ENCODE measurements at regions not wholly inside any gene's neighbourhood (a gene's known extent, or its start where the extent isn't known, plus 50 kb on each side); places are given as distances from the start of the nearest gene placed in this dataset. TPM values are rescaled to one million over a fixed set of nuclear protein-coding genes. Genes with fewer than 3 reads are reported as not detected.

DNA sequence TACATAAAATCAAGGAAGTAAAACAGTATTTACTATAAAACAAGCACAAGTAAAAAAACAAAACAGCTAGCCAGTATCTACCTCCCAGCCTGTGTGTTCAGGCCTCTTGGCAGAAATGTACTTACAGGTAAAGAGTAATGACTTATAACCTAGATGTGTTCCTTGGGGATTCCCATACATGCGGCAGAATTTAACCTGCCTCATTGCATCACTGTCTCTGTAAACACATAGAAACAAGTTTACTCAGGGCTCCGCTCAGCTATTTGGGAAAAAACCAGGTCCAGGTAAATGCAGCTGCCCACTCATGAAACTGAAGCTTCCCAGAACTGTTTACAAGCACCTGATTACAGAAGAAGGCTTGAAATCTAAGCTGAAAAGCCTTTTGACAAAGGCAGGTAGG is 50.7 kb upstream of the SERP2 start:
- Histone ChIP-seq H3K36me3 (no peaks in the 10 kb centered on the region), H3K4me3 (no peak overlapping the region), H3K27ac (no peak overlapping the region), H3K9me3 (no peaks in the 10 kb centered on the region), H3K27me3 (no peaks in the 10 kb centered on the region), H3K4me1 (no peaks in the 10 kb centered on the region)
- TF ChIP-seq, protein P1, sequence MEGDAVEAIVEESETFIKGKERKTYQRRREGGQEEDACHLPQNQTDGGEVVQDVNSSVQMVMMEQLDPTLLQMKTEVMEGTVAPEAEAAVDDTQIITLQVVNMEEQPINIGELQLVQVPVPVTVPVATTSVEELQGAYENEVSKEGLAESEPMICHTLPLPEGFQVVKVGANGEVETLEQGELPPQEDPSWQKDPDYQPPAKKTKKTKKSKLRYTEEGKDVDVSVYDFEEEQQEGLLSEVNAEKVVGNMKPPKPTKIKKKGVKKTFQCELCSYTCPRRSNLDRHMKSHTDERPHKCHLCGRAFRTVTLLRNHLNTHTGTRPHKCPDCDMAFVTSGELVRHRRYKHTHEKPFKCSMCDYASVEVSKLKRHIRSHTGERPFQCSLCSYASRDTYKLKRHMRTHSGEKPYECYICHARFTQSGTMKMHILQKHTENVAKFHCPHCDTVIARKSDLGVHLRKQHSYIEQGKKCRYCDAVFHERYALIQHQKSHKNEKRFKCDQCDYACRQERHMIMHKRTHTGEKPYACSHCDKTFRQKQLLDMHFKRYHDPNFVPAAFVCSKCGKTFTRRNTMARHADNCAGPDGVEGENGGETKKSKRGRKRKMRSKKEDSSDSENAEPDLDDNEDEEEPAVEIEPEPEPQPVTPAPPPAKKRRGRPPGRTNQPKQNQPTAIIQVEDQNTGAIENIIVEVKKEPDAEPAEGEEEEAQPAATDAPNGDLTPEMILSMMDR (IDR thresholded peaks at IDR 0.05) = no peak
- no peak for TF ChIP-seq POLR2A (IDR thresholded peaks at IDR 0.05)
- intact Hi-C loops (cut with DNase I; ENCODE audit: low total_unique reads) = no loop called here
- DNase-seq = no peak

DNA sequence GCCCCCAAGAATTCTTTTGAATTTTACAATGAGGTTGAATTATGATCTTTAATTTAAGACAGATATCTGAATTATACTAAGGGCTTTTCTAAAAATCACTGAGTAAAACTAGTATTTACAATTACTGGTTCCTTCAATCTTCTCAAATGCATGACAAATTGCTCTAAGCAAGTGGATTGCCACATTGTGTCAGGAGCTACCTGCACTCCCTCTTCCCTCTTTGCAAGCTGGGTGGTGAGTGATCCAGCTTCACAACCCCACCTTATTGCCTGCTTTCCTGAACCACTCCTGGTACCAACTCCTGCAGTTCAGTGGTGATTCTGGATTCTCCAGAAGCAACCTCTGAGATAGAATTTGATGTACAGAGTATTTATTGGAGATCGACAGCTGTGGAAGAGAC is 49.9 kb upstream of the SERP2 start:
- H3K9me3 ChIP-seq = no peaks in the 10 kb centered on the region
- no peaks in the 10 kb centered on the region for H3K27me3 ChIP-seq
- no peak for DNase-seq
- H3K27ac ChIP-seq = no peak overlapping the region
- H3K4me1 ChIP-seq = no peaks in the 10 kb centered on the region
- intact Hi-C loops (cut with DNase I; ENCODE audit: low total_unique reads) = no loop called here
- no peak overlapping the region for H3K4me3 ChIP-seq
- TF ChIP-seq POLR2A (IDR thresholded peaks at IDR 0.05) = no peak
- no peaks in the 10 kb centered on the region for H3K36me3 ChIP-seq

Small RNAs in the stretch of these regions (microRNA-seq; reads per million reads assigned to microRNA genes)
- not detected for gene MIR8079 (ENCODE audit: borderline microRNAs expressed, borderline replicate concordance)

Small RNAs in the stretch of these regions (small RNA-seq; reads per million reads assigned to genes)
- not detected for gene MIR8079

All from uterus (tissue), 3 donors.